ENCODE measurements at regions not wholly inside any gene's neighbourhood (a gene's known extent, or its start where the extent isn't known, plus 50 kb on each side); places are given as distances from the start of the nearest gene placed in this dataset.

DNA sequence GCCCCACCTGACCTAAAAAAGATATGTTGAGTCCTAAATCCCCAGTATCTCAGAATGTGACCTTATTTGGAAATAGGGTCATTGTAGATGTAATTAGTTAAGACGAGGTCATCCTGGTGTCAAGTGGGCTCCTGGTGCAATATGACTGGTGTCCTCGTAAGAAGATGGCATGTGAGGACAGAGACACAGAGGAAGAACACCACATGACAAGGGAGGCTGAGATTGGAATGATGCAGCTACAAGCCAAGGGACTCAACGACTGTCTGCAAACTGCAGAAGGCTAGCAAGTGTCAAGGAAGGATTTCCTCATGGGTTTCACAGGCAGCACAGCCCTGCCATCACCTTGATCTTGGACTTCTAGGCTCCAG, 100.4 kb upstream of the DAP start:
- H3K4me3 ChIP-seq, result no peak overlapping the region
- H4K20me1 ChIP-seq (ENCODE audit: insufficient read depth), result no peaks in the 10 kb centered on the region
- intact Hi-C loops (cut with micrococcal nuclease; ENCODE audit: unreplicated experiment), result loop anchor here (5.0 kb wide), 1 partner anchor 409 kb away; no protein-coding TSS in a partner anchor
- H3K4me2 ChIP-seq, result no peak overlapping the region
- no TSS peak for BruUV-seq (replicated peaks)
- no peaks in the 10 kb centered on the region for H3K9me3 ChIP-seq (ENCODE audit: insufficient read depth, low read depth)
- H2AFZ ChIP-seq, result no peak overlapping the region
- ChIA-PET POLR2A (ENCODE audit: unreplicated experiment) (no interaction called here), CTCF (no interaction called here)
- H3K79me2 ChIP-seq (ENCODE audit: low read depth), result no peaks in the 10 kb centered on the region
- H3K27ac ChIP-seq, result no peak overlapping the region
- H3F3A ChIP-seq (ENCODE audit: insufficient read depth, low read depth), result no peaks in the 10 kb centered on the region
- no peaks in the 10 kb centered on the region for H3K9me2 ChIP-seq (ENCODE audit: insufficient read depth)
- no peak for DNase-seq
- no peaks in the 10 kb centered on the region for H3K36me3 ChIP-seq (ENCODE audit: low read depth)
- no peaks in the 10 kb centered on the region for H3K4me1 ChIP-seq (replicated peaks; ENCODE audit: insufficient read depth)
- TF ChIP-seq, protein P1, sequence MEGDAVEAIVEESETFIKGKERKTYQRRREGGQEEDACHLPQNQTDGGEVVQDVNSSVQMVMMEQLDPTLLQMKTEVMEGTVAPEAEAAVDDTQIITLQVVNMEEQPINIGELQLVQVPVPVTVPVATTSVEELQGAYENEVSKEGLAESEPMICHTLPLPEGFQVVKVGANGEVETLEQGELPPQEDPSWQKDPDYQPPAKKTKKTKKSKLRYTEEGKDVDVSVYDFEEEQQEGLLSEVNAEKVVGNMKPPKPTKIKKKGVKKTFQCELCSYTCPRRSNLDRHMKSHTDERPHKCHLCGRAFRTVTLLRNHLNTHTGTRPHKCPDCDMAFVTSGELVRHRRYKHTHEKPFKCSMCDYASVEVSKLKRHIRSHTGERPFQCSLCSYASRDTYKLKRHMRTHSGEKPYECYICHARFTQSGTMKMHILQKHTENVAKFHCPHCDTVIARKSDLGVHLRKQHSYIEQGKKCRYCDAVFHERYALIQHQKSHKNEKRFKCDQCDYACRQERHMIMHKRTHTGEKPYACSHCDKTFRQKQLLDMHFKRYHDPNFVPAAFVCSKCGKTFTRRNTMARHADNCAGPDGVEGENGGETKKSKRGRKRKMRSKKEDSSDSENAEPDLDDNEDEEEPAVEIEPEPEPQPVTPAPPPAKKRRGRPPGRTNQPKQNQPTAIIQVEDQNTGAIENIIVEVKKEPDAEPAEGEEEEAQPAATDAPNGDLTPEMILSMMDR (conservative IDR thresholded peaks at IDR 0.05), result no peak
- TF ChIP-seq EZH2 (IDR thresholded peaks at IDR 0.05; ENCODE audit: low read depth), result no peak
- no peaks in the 10 kb centered on the region for H3K27me3 ChIP-seq (ENCODE audit: insufficient read depth, low read depth)

DNA sequence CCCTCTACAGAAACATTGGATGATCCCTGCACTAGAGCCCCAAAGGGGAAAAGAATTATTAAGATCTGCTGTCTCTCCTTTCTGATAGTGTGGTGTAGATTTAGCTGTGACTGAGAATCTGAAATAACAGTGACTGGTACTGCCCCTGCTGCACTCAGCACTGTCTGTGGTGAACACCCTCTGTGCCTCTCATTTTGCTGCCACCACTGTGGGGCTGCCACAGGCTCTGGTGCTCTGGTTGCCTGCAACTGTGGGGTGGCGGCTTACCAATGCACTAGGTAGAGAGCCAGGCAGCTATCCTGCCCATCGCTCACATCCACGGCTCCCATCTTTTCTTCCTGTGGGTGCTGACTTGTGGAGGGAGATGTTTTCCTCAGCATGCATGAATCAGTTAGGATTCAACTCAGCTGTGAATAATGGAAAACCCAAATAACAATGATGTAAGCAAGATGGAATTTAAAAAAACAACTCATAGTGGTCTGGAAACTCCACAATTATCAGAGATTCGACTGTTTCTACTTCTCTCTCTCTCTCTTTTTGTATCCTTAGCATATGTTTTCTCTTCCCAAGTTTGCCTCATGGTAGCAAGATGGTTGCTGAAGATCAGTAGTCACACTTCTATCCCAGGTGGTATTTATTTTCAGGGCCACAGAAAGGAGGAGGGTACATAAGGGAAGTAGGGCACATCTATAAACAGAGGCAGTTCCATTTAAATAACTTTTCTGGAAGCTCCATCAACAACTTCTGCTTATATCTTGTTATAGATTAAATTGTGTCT, 99.8 kb upstream of the DAP start:
- Histone ChIP-seq H3K4me3 (no peak overlapping the region), H3K9me3 (ENCODE audit: insufficient read depth, low read depth) (no peaks in the 10 kb centered on the region), H3K9me2 (ENCODE audit: insufficient read depth) (no peaks in the 10 kb centered on the region), H3K4me1 (replicated peaks; ENCODE audit: insufficient read depth) (no peaks in the 10 kb centered on the region), H2AFZ (no peak overlapping the region), H3K27me3 (ENCODE audit: insufficient read depth, low read depth) (no peaks in the 10 kb centered on the region), H3K4me2 (no peak overlapping the region), H3K79me2 (ENCODE audit: low read depth) (no peaks in the 10 kb centered on the region), H3K27ac (no peak overlapping the region), H3K36me3 (ENCODE audit: low read depth) (no peaks in the 10 kb centered on the region), H3F3A (ENCODE audit: insufficient read depth, low read depth) (no peaks in the 10 kb centered on the region), H4K20me1 (ENCODE audit: insufficient read depth) (no peaks in the 10 kb centered on the region)
- BruUV-seq (replicated peaks), result no TSS peak
- intact Hi-C loops (cut with micrococcal nuclease; ENCODE audit: unreplicated experiment), result loop anchor here (5.0 kb wide), 1 partner anchor 409 kb away; no protein-coding TSS in a partner anchor
- DNase-seq, result no peak
- ChIA-PET CTCF (no interaction called here), POLR2A (ENCODE audit: unreplicated experiment) (no interaction called here)
- TF ChIP-seq, protein P1 (conservative IDR thresholded peaks at IDR 0.05), result no peak
- no peak for TF ChIP-seq EZH2 (IDR thresholded peaks at IDR 0.05; ENCODE audit: low read depth)

DNA sequence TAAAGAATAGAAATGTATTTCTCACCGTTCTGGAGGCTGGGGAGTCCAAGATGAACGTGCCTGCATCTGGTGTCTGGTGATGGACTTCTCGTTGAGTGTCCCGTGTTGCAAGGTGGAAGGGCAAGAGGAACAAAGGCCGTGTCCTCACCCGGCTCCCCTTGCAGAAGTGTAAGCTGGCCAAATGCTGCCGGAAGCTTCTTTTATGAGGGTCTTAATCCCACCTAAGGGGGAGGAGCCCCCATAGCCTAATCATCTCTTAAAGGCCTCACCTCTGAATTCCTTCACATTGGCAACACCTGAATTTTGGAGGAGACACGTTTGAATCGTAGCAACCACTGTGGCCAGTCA, 99.1 kb upstream of the DAP start:
- Histone ChIP-seq H2AFZ (no peak overlapping the region), H3F3A (ENCODE audit: insufficient read depth, low read depth) (no peaks in the 10 kb centered on the region), H4K20me1 (ENCODE audit: insufficient read depth) (no peaks in the 10 kb centered on the region), H3K27ac (no peak overlapping the region), H3K4me1 (replicated peaks; ENCODE audit: insufficient read depth) (no peaks in the 10 kb centered on the region), H3K4me3 (no peak overlapping the region), H3K9me3 (ENCODE audit: insufficient read depth, low read depth) (no peaks in the 10 kb centered on the region), H3K9me2 (ENCODE audit: insufficient read depth) (no peaks in the 10 kb centered on the region), H3K36me3 (ENCODE audit: low read depth) (no peaks in the 10 kb centered on the region), H3K79me2 (ENCODE audit: low read depth) (no peaks in the 10 kb centered on the region), H3K27me3 (ENCODE audit: insufficient read depth, low read depth) (no peaks in the 10 kb centered on the region), H3K4me2 (no peak overlapping the region)
- ChIA-PET POLR2A (ENCODE audit: unreplicated experiment) (no interaction called here), CTCF (no interaction called here)
- TF ChIP-seq EZH2 (IDR thresholded peaks at IDR 0.05; ENCODE audit: low read depth), result no peak
- TF ChIP-seq, protein P1 (conservative IDR thresholded peaks at IDR 0.05), result no peak
- DNase-seq, result no peak
- intact Hi-C loops (cut with micrococcal nuclease; ENCODE audit: unreplicated experiment), result loop anchor here (5.0 kb wide), 1 partner anchor 408 kb away; no protein-coding TSS in a partner anchor
- no TSS peak for BruUV-seq (replicated peaks)
